ENCODE measurements at regions not wholly inside any gene's neighbourhood (a gene's known extent, or its start where the extent isn't known, plus 50 kb on each side); places are given as distances from the start of the nearest gene placed in this dataset.

DNA sequence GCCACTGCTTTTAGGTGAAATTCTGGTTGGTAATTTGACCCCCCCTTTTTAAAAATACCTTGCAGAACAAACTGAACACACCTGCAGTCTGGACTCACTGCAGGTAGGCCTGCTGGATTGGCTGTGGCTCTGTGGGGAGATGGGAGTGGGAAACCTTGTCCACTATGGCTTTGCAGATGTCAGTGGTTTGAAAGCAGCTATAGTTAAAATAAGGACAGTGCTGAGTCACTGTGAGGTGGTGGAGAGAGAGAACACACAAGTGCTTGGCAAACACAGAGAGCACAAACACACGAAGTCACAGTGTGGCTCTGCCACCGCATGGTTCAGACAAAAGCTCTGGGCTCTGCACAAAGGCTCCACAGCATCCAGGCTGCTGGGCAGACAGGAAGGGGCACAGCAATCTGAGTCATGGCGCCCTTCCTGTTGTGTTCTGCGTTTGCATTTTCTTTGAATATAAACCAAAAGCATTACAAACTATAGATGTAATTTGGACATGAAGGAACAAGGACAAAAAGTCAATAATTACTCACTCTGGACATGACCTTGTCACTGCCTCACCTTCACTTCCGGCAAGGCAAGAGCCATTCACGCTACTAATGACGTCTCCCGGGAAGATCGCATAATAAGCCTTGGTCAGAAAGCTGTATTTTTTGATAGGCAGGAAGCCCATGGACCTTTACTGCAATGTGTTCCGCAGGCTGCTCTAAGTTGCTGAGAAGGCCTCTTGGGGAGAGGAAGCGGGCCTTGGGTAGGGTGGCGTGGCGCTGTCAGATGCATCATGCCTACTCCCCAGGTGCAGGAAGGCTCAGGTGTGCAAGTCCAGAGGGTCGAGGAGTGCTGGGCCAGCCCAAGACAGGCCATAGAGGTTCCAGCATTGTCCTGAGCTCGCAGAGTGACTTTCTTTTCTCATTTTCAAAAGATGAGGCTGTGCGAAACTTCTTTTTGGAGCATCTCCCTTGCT lies 60.1 kb upstream of the MED9 start:
- DNase-seq (ENCODE audit: extremely low read depth, low read depth, low spot score): peak; percentile 77

DNA sequence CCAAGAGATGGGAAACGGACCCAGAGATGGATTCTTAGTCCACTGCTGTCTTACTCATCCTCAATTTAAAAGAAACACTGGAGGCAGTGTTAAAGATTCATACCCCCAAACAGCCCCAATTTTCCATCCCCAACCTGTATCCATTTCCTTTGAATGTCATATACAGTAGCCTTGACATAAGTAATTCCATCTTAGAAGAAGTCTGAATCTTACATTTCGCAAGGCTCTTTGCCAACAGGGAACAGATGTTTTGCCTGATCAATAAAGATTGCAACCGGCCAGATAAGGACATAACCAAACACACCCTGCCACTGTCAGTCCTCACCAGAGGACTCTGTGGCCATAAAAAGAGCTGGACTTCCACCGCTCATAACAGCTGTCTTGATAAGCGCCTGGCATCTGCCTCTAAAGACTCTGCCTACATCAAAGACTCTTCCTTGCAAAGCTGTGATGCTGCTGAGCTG lies 59.0 kb upstream of the MED9 start:
- DNase-seq (ENCODE audit: extremely low read depth, low read depth, low spot score): no peak

GRCh38 chr17:17419166-17419565 lies 57.6 kb upstream of the MED9 start:
- DNase-seq (ENCODE audit: extremely low read depth, low read depth, low spot score): no peak

DNA sequence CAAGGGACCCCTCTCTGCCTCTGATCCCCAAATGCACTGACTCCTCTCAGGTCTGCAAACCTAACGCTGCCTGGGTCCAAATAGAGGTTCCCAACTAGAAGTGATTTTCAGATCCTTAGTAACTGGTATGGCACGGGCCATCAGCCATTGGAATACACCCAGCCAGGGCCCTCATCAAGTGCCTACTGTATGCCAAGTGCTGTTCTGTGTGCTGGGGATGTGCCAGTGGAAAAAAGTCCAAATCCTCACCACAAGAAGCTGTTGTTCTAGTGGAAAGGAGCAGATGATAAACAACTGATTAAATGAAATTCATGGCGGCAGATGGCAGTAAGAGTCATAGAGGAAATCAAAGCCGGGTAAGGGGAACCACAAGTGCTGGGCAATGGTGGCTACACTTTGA lies 57.2 kb upstream of the MED9 start:
- DNase-seq (ENCODE audit: extremely low read depth, low read depth, low spot score): no peak

GRCh38 chr17:17420082-17420481 lies 56.7 kb upstream of the MED9 start:
- DNase-seq (ENCODE audit: extremely low read depth, low read depth, low spot score): no peak

- DNase-seq (ENCODE audit: extremely low read depth, low read depth, low spot score): no peak
These were observed 56.1 kb upstream of the MED9 start for GRCh38 chr17:17420561-17421269.

GRCh38 chr17:17421346-17422216 lies 55.2 kb upstream of the MED9 start:
- DNase-seq (ENCODE audit: extremely low read depth, low read depth, low spot score): no peak

GRCh38 chr17:17422217-17422610 lies 54.6 kb upstream of the MED9 start:
- DNase-seq (ENCODE audit: extremely low read depth, low read depth, low spot score): no peak

DNA sequence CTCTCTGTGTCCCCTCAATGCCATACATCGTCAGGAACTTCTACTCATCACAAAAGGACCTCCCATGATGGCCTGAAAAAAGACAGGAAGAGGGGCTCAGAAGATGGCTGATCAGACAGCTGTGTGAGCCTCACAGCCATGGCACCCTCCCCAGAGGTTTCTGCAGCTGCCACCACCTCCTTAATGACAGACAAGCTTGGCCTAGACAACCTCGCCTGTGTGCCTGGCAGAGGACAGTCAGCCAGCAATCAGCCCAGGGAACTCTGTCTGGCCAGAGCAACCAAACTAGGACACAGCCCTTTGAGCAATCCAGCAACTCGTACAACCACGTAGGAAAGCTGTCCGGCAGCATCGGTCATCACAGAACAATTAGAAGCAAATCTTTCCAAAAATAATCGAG lies 54.2 kb upstream of the MED9 start:
- no peak for DNase-seq (ENCODE audit: extremely low read depth, low read depth, low spot score)

DNA sequence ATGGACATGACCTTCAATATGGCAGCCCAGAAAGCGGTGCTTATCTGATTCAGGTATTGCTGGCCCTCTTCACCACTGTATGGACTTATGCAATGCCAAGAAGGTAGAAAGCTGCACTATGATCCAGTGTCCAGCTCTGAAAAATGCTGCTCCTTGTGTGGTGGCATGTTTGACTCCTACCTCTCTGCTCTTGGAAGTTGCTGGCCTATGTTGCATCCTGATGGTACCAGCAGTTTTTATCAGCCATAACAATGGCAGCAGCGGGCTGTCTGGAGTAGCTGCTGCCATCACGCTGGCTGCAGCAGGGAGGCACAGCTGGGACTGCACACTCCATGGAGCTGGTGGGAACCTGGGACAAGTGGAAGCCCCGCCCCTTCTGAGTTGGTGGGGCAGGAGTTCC lies 53.1 kb upstream of the MED9 start:
- no peak for DNase-seq (ENCODE audit: extremely low read depth, low read depth, low spot score)

- no peak for DNase-seq (ENCODE audit: extremely low read depth, low read depth, low spot score)
These were observed 52.2 kb upstream of the MED9 start for GRCh38 chr17:17424552-17424951.

GRCh38 chr17:17425005-17425404 lies 51.8 kb upstream of the MED9 start:
- DNase-seq (ENCODE audit: extremely low read depth, low read depth, low spot score): no peak

GRCh38 chr17:17425591-17425990 lies 51.2 kb upstream of the MED9 start:
- DNase-seq (ENCODE audit: extremely low read depth, low read depth, low spot score): no peak

- no peak for DNase-seq (ENCODE audit: extremely low read depth, low read depth, low spot score)
These were observed 50.6 kb upstream of the MED9 start for GRCh38 chr17:17426184-17426583.

All from glomerular endothelial cell (primary cell).